Keratinocyte (primary cell): ENCODE measurements at regions not wholly inside any gene's neighbourhood (a gene's known extent, or its start where the extent isn't known, plus 50 kb on each side); places are given as distances from the start of the nearest gene placed in this dataset.

Source experiments
- DNase-seq: peaks from one replicate; pipeline ENCODE4 v3.0.0-alpha.2; 2011; ENCODE audit warnings: low read depth, missing footprints, low spot score
- FAIRE-seq: peaks from 2 replicates; lab custom pipeline; 2011; peaks lifted over from hg19 to GRCh38; lab: Jason Lieb, UNC
- H2AFZ ChIP-seq: 2 replicates; pipeline ENCODE4 v1.6.0; 2012; ENCODE audit warnings: low read length, control low read depth, inconsistent platforms; ENCODE audit not compliant: control insufficient read depth
- H3K27ac ChIP-seq: 2 replicates; pipeline ENCODE4 v1.5.1; 2011; ENCODE audit warnings: low read length; ENCODE audit not compliant: control insufficient read depth, insufficient read depth
- H3K27me3 ChIP-seq: 3 replicates; pipeline ENCODE4 v1.6.0; 2011; ENCODE audit warnings: low read length; ENCODE audit not compliant: control insufficient read depth, insufficient read depth; ENCODE audit errors: extremely low read depth
- H3K36me3 ChIP-seq, 2 experiments: 2 replicates in 1 of 2; 3 replicates in 1 of 2; pipeline ENCODE4 v1.5.1; 2011; ENCODE audit warnings: low read length in 2 of 2, mild to moderate bottlenecking in 1 of 2; ENCODE audit not compliant: control insufficient read depth in 2 of 2, insufficient read depth in 2 of 2; ENCODE audit errors: extremely low read depth in 1 of 2
- H3K4me1 ChIP-seq: 3 replicates; pipeline ENCODE4 v1.5.1; 2011; ENCODE audit warnings: low read length; ENCODE audit not compliant: control insufficient read depth, insufficient read depth; ENCODE audit errors: extremely low read depth
- H3K4me2 ChIP-seq: 3 replicates; pipeline ENCODE4 v1.6.0; 2011; ENCODE audit warnings: low read depth, low read length; ENCODE audit not compliant: control insufficient read depth, insufficient read depth; ENCODE audit errors: extremely low read depth
- H3K4me3 ChIP-seq, 3 experiments: fragments of 200-600 bp in 1 of 3; sonication (generic) in 1 of 3; 2 replicates in 2 of 3; 3 replicates in 1 of 3; pipeline ENCODE4 v1.5.1; 2011 to 2016; ENCODE audit warnings: low read length in 3 of 3, mild to moderate bottlenecking in 3 of 3, control low read depth in 2 of 3, inconsistent platforms in 1 of 3, low read depth in 1 of 3, mixed read lengths in 1 of 3, mixed run types in 1 of 3, moderate library complexity in 1 of 3; ENCODE audit not compliant: control insufficient read depth in 2 of 3, insufficient read depth in 2 of 3; ENCODE audit errors: extremely low read depth in 1 of 3
- H3K79me2 ChIP-seq: 2 replicates; pipeline ENCODE4 v1.6.0; 2012; ENCODE audit warnings: low read length; ENCODE audit not compliant: control insufficient read depth, insufficient read depth
- H3K9ac ChIP-seq: 3 replicates; pipeline ENCODE4 v1.6.0; 2011; ENCODE audit warnings: low read length; ENCODE audit not compliant: control insufficient read depth, insufficient read depth; ENCODE audit errors: extremely low read depth
- H3K9me1 ChIP-seq: 3 replicates; pipeline ENCODE4 v1.6.0; 2011; ENCODE audit warnings: low read length; ENCODE audit not compliant: control insufficient read depth, insufficient read depth; ENCODE audit errors: extremely low read depth
- H3K9me3 ChIP-seq: 2 replicates; pipeline ENCODE4 v1.5.1; 2012; ENCODE audit warnings: low read depth, low read length; ENCODE audit not compliant: control insufficient read depth
- H4K20me1 ChIP-seq: 3 replicates; pipeline ENCODE4 v1.6.0; 2011; ENCODE audit warnings: low read length; ENCODE audit not compliant: control insufficient read depth, insufficient read depth; ENCODE audit errors: extremely low read depth
- CTCF ChIP-seq, 3 experiments: IDR thresholded peaks in 1 of 3; conservative IDR thresholded peaks in 1 of 3; optimal IDR thresholded peaks in 1 of 3; 2 replicates in 2 of 3; 3 replicates in 1 of 3; pipeline versions ENCODE3 to v1.5.1; 2011; ENCODE audit warnings: low read length in 3 of 3, mild to moderate bottlenecking in 3 of 3, moderate library complexity in 2 of 3, control low read depth in 1 of 3, inconsistent platforms in 1 of 3; ENCODE audit not compliant: insufficient read depth in 2 of 3; ENCODE audit errors: extremely low read depth in 1 of 3
- EZH2 ChIP-seq: IDR thresholded peaks from one replicate; pipeline ENCODE4 v1.6.1; 2012; ENCODE audit warnings: inconsistent platforms, mild to moderate bottlenecking, low read length, moderate library complexity
- dilution Hi-C: fragments of 300-500 bp; cut with MboI; formaldehyde crosslinking; loops from one replicate; pipeline ENCODE4 v1.7.0; 2020; ENCODE audit warnings: low sequenced_read_pairs; ENCODE audit not compliant: extremely low pct_ligation_motif_present

GRCh38 chr7:52302765-52303520 lies 732.5 kb upstream of the POM121L12 start:
- Histone ChIP-seq H3K36me3 (no peaks in the 10 kb centered on the region), H3K9ac (no peak overlapping the region), H3K27ac (no peak overlapping the region), H3K79me2 (no peaks in the 10 kb centered on the region), H3K4me2 (no peak overlapping the region), H3K4me3 (no peak overlapping the region), H4K20me1 (no peaks in the 10 kb centered on the region), H3K9me3 (no peaks in the 10 kb centered on the region), H3K27me3 (no peaks in the 10 kb centered on the region), H3K4me1 (no peaks in the 10 kb centered on the region), H2AFZ (no peak overlapping the region), H3K9me1 (no peaks in the 10 kb centered on the region)
- dilution Hi-C loops, result no loop called here
- no peak for FAIRE-seq
- no peak for DNase-seq
- TF ChIP-seq EZH2 (no peak), CTCF (optimal IDR thresholded peaks at IDR 0.05 in 1 of 3, IDR thresholded peaks at IDR 0.05 in 1 of 3, conservative IDR thresholded peaks at IDR 0.05 in 1 of 3; ENCODE audit: extremely low read depth in 1 of 3, insufficient read depth in 2 of 3, low read length in 3 of 3) (no peak)

DNA sequence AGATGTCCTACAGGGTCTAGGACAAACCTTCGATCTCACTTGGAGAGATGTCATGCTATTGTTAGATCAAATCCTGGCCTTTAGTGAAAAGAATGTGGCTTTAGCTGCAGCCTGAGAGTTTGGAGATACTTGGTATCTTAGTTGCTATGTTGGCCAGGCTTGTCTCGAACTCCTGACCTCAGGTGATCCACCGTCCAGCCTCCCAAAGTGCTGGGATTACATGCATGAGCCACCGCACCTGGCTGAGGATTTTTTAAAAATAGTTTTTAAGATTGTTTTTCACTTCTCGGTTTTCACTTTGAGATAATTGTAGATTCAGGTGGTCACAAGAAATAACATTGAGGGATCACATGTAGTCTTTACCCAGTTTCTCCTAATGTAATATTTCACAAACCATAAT lies 738.3 kb upstream of the POM121L12 start:
- dilution Hi-C loops, result no loop called here
- no peak overlapping the region for H3K27ac ChIP-seq
- TF ChIP-seq EZH2, result no peak
- TF ChIP-seq CTCF (optimal IDR thresholded peaks at IDR 0.05 in 1 of 3, IDR thresholded peaks at IDR 0.05 in 1 of 3, conservative IDR thresholded peaks at IDR 0.05 in 1 of 3; ENCODE audit: extremely low read depth in 1 of 3, insufficient read depth in 2 of 3, low read length in 3 of 3), result no peak
- H4K20me1 ChIP-seq, result no peaks in the 10 kb centered on the region
- H3K4me3 ChIP-seq, result no peak overlapping the region
- H3K9me1 ChIP-seq, result no peaks in the 10 kb centered on the region
- FAIRE-seq (no peak), DNase-seq (no peak)
- H3K9me3 ChIP-seq, result no peaks in the 10 kb centered on the region
- no peaks in the 10 kb centered on the region for H3K27me3 ChIP-seq
- H3K9ac ChIP-seq, result no peak overlapping the region
- H3K36me3 ChIP-seq, result no peaks in the 10 kb centered on the region
- H3K4me2 ChIP-seq, result no peak overlapping the region
- H2AFZ ChIP-seq, result no peak overlapping the region
- no peaks in the 10 kb centered on the region for H3K79me2 ChIP-seq
- H3K4me1 ChIP-seq, result no peaks in the 10 kb centered on the region
